ENCODE measurements at regions not wholly inside any gene's neighbourhood (a gene's known extent, or its start where the extent isn't known, plus 50 kb on each side); places are given as distances from the start of the nearest gene placed in this dataset.

- H3K4me2 ChIP-seq (ENCODE audit: insufficient read depth, insufficient read length, low read length) = no peak overlapping the region
- no peak overlapping the region for H2BK120ac ChIP-seq (ENCODE audit: low read depth, low read length, poor library complexity, severe bottlenecking)
- H3K56ac ChIP-seq (ENCODE audit: insufficient read length, low read depth, low read length) = no peak overlapping the region
- H2BK12ac ChIP-seq (ENCODE audit: insufficient read length, low read depth, low read length) = no peak overlapping the region
- H2AK5ac ChIP-seq (ENCODE audit: insufficient read length, low read length) = no peak overlapping the region
- H3T11ph ChIP-seq (ENCODE audit: low read length) = no peak overlapping the region
- no peaks in the 10 kb centered on the region for H3K27me3 ChIP-seq (ENCODE audit: insufficient read depth, low read length)
- TF ChIP-seq, protein P1, sequence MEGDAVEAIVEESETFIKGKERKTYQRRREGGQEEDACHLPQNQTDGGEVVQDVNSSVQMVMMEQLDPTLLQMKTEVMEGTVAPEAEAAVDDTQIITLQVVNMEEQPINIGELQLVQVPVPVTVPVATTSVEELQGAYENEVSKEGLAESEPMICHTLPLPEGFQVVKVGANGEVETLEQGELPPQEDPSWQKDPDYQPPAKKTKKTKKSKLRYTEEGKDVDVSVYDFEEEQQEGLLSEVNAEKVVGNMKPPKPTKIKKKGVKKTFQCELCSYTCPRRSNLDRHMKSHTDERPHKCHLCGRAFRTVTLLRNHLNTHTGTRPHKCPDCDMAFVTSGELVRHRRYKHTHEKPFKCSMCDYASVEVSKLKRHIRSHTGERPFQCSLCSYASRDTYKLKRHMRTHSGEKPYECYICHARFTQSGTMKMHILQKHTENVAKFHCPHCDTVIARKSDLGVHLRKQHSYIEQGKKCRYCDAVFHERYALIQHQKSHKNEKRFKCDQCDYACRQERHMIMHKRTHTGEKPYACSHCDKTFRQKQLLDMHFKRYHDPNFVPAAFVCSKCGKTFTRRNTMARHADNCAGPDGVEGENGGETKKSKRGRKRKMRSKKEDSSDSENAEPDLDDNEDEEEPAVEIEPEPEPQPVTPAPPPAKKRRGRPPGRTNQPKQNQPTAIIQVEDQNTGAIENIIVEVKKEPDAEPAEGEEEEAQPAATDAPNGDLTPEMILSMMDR (conservative IDR thresholded peaks at IDR 0.05) = no peak
- no peak overlapping the region for H4K5ac ChIP-seq (ENCODE audit: insufficient read length, low read depth, low read length)
- no peaks in the 10 kb centered on the region for H3K36me3 Mint-ChIP-seq (ENCODE audit: insufficient read depth in 1 of 3, low read depth in 3 of 3)
- no peaks in the 10 kb centered on the region for H3K27me3 Mint-ChIP-seq (ENCODE audit: low read depth)
- H2BK5ac ChIP-seq (ENCODE audit: insufficient read length, low read length) = no peak overlapping the region
- WGBS (ENCODE audit: extremely low coverage, insufficient read length, low lambda C conversion rate) = no CpG with 5 or more reads among the region's 1 CpG
- no peak overlapping the region for H3K14ac ChIP-seq (ENCODE audit: insufficient read depth, low read length)
- peaks cover 0 to 17% of the 10 kb centered on the region in 2 experiments; a peak in 2 of 4 replicates for H3K4me1 Mint-ChIP-seq
- H3K23ac ChIP-seq (ENCODE audit: insufficient read length, low read depth, low read length) = no peak overlapping the region
- no peak overlapping the region for H2BK15ac ChIP-seq (ENCODE audit: low read depth, low read length)
- no peak overlapping the region for H3K27ac Mint-ChIP-seq
- H4K8ac ChIP-seq (replicated peaks; ENCODE audit: insufficient read length, low read depth, low read length) = no peak overlapping the region
- no peaks in the 10 kb centered on the region for H3K4me1 ChIP-seq (ENCODE audit: insufficient read depth, low read length)
- H4K20me1 ChIP-seq (ENCODE audit: control insufficient read depth, insufficient read depth, insufficient read length) = no peaks in the 10 kb centered on the region
- H2BK20ac ChIP-seq (ENCODE audit: low read depth, low read length, poor library complexity, severe bottlenecking) = no peak overlapping the region
- no peaks in the 10 kb centered on the region for H3K9me3 Mint-ChIP-seq
- no peak overlapping the region for H3K27ac ChIP-seq (ENCODE audit: insufficient read length, low read depth, low read length)
- H3K18ac ChIP-seq (ENCODE audit: insufficient read length, low read depth, low read length) = no peak overlapping the region
- H2AFZ ChIP-seq (ENCODE audit: low read length) = no peak overlapping the region
- no peak overlapping the region for H3K9ac ChIP-seq (ENCODE audit: extremely low read depth, insufficient read length, low read length)
- no peaks in the 10 kb centered on the region for H3K79me2 ChIP-seq (ENCODE audit: insufficient read depth, low read length)
- no peak overlapping the region for H4K91ac ChIP-seq (ENCODE audit: insufficient read length, low read depth, low read length)
- no peaks in the 10 kb centered on the region for H3K79me1 ChIP-seq (ENCODE audit: insufficient read depth, low read depth, low read length, poor library complexity, severe bottlenecking)
- DNase-seq = no peak
- H3K4ac ChIP-seq (ENCODE audit: low read depth, low read length) = no peak overlapping the region
- H3K4me3 Mint-ChIP-seq = no peak overlapping the region
- no peaks in the 10 kb centered on the region for H3K9me3 ChIP-seq (ENCODE audit: control insufficient read depth, low read depth, low read length)
- no peaks in the 10 kb centered on the region for H3K23me2 ChIP-seq (ENCODE audit: insufficient read length, low read depth, low read length, poor library complexity, severe bottlenecking)
Measured at GRCh38 chr12:67459173-67459572, 189.4 kb upstream of the DYRK2 start.
